ENCODE measurements at regions not wholly inside any gene's neighbourhood (a gene's known extent, or its start where the extent isn't known, plus 50 kb on each side); places are given as distances from the start of the nearest gene placed in this dataset.
"Not testable (repeated sequence)": the region's sequence is repeated elsewhere in the genome, so short reads cannot be mapped to it uniquely, and the experiment has no call there.

DNA sequence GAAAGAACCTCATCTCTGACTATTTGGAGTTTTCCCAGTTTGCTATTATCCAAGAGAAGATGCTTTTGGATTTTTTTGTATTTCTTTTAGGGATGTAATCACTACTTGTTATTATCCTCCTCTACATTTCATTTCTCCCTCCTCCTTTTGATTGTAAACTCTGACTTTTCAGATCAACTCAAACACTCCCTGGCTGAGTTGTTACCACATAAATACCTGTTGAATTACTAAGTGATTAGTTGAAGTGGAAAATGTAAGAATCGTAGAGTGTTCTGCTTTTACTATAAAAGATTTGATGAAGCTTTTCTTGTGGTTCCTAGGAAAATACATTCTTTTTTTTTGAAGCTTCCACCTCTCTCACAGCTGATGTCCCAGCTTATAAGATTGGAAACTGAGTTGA lies 164.1 kb upstream of the C1GALT1 start:
- no peak for DNase-seq (ENCODE audit: low spot score in 2 of 2)
- 88 to 89% methylated on average over 1 of the region's 1 CpG for WGBS, 2 donors
- no peak for TF ChIP-seq POLR2A (IDR thresholded peaks at IDR 0.05)
- TF ChIP-seq, protein P1, sequence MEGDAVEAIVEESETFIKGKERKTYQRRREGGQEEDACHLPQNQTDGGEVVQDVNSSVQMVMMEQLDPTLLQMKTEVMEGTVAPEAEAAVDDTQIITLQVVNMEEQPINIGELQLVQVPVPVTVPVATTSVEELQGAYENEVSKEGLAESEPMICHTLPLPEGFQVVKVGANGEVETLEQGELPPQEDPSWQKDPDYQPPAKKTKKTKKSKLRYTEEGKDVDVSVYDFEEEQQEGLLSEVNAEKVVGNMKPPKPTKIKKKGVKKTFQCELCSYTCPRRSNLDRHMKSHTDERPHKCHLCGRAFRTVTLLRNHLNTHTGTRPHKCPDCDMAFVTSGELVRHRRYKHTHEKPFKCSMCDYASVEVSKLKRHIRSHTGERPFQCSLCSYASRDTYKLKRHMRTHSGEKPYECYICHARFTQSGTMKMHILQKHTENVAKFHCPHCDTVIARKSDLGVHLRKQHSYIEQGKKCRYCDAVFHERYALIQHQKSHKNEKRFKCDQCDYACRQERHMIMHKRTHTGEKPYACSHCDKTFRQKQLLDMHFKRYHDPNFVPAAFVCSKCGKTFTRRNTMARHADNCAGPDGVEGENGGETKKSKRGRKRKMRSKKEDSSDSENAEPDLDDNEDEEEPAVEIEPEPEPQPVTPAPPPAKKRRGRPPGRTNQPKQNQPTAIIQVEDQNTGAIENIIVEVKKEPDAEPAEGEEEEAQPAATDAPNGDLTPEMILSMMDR (IDR thresholded peaks at IDR 0.05) = no peak
- intact Hi-C loops (cut with DNase I; ENCODE audit: low total_unique reads) = no loop called here
- H3K4me3 ChIP-seq (ENCODE audit: low read depth, poor library complexity, severe bottlenecking) = no peak overlapping the region

DNA sequence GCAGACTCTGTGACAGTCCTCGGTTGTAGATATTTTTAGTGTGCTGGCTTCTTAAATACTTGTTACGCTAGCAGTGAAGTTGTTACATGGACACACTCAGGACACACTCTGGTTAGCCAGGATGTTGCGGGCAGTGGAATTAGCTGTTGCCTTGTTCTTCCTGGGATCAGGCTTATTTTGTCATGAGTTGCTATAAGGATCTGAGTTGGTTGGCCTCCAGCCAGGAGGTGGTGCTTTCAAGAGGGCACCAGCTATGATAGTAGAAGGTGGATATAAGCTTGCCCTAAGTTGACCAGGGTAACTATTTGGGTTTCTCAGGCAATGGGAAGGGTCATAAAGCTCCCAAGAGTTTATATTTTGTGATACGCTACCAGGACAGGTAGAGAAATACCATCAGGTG lies 150.1 kb upstream of the C1GALT1 start:
- TF ChIP-seq POLR2A (IDR thresholded peaks at IDR 0.05) = no peak
- TF ChIP-seq, protein P1 (IDR thresholded peaks at IDR 0.05) = no peak
- 93 to 94% methylated on average over 4 of the region's 4 CpGs for WGBS, 2 donors
- intact Hi-C loops (cut with DNase I; ENCODE audit: low total_unique reads) = no loop called here
- no peak for DNase-seq (ENCODE audit: low spot score in 2 of 2)
- no peak overlapping the region for H3K4me3 ChIP-seq (ENCODE audit: low read depth, poor library complexity, severe bottlenecking)

DNA sequence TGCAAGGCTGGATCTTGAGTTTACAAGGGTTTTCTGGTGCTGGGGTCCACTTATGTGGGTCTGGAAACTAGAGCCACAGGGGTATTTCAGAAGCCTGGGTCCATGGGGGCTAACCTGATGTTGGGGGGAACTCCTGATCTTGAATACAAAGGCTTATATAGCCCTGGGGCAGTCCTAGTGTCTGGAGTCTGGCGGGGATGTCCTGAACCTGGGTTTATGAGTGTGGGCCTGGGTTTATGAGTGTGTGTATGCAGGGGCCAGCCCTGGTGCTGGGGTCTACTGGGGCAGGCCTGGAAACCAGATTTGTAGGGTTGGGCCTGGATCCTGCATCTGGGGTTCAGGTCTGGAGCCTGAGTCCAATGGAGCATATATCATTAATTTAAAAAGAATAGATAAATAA lies 146.5 kb upstream of the C1GALT1 start:
- DNase-seq (ENCODE audit: low spot score in 2 of 2) = no peak
- TF ChIP-seq, protein P1 (IDR thresholded peaks at IDR 0.05) = no peak
- TF ChIP-seq POLR2A (IDR thresholded peaks at IDR 0.05) = no peak
- 83 to 94% methylated on average over 1 of the region's 1 CpG for WGBS, 2 donors
- intact Hi-C loops (cut with DNase I; ENCODE audit: low total_unique reads) = no loop called here
- no peak overlapping the region for H3K4me3 ChIP-seq (ENCODE audit: low read depth, poor library complexity, severe bottlenecking)

DNA sequence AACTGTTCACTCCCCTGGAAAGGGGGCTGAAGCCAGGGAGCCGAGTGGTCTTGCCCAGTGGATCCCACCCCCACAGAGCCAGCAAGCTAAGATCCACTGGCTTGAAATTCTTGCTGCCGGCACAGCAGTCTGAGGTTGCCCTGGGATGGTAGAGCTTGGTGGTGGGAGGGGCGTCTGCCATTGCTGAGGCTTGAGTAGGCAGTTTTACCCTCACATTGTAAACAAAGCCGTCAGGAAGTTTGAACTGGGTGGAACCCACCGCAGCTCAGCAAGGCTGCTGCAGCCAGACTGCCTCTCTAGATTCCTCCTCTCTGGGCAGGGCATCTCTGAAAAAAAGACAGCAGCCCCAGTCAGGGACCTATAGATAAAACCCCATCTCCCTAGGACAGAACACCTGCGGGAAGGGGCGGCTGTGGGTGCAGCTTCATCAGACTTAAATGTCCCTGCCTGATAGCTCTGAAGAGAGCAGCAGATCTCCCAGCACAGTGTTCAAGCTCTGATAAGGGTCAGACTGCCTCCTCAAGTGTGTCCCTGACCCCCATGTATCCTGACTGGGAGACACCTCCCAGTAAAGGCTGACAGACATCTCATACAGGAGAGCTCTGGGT lies 140.0 kb upstream of the C1GALT1 start:
- H3K4me3 ChIP-seq (ENCODE audit: low read depth, poor library complexity, severe bottlenecking); DNase-seq (ENCODE audit: low spot score in 2 of 2); intact Hi-C loops (cut with DNase I; ENCODE audit: low total_unique reads): not testable (repeated sequence)
- 85 to 87% methylated on average over 6 to 7 of the region's 7 CpGs for WGBS, 2 donors

DNA sequence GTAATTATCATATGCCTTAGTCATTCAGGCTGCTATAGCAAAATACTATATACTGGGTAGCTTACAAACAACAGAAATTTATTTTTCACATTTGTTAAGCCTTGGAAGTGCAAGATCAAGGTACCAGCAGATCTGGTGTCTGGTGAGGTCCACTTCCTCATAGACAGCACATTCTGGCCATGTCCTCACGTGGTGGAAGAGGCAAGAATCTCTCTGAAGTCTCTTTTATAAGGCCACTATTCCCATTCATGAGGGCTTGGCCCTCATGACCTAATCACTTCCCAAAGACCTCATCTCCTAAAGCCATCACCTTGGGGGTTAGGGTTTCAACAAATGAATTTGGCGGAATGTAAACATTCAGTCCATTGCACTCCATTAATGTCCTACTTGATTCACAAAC lies 137.5 kb upstream of the C1GALT1 start:
- intact Hi-C loops (cut with DNase I; ENCODE audit: low total_unique reads) = no loop called here
- WGBS, 2 donors = 39 to 82% methylated on average over 2 of the region's 2 CpGs
- DNase-seq (ENCODE audit: low spot score in 2 of 2) = no peak

DNA sequence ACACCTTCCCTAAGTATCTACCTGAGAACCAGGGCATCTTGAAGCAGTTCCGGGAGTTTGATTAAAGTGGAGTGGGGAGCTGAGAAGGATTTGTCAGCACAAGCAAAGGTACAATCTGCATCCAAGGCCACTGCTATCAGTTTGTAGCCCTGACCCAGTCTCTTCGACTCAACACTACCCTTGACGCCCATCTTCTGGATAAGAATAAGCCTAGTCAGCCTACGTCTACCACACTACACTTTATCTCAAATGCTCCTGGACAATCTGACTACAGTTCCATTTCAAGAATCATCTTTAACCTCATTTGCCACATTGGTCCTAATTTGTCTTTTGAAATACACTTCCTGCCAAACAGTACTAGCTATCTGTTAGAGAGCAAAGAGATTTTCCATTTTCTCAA lies 134.1 kb upstream of the C1GALT1 start:
- no peak overlapping the region for H3K4me3 ChIP-seq (ENCODE audit: low read depth, poor library complexity, severe bottlenecking)
- intact Hi-C loops (cut with DNase I; ENCODE audit: low total_unique reads) = no loop called here
- WGBS, 2 donors = 80 to 95% methylated on average over 4 of the region's 4 CpGs
- DNase-seq (ENCODE audit: low spot score in 2 of 2) = no peak
- no peak for TF ChIP-seq POLR2A (IDR thresholded peaks at IDR 0.05)
- TF ChIP-seq, protein P1 (IDR thresholded peaks at IDR 0.05) = no peak

More for the DNA sequence above, 137.5 kb upstream of the C1GALT1 start:
- no peak overlapping the region for H3K4me3 ChIP-seq (ENCODE audit: low read depth, poor library complexity, severe bottlenecking)
- no peak for TF ChIP-seq POLR2A (IDR thresholded peaks at IDR 0.05)

DNA sequence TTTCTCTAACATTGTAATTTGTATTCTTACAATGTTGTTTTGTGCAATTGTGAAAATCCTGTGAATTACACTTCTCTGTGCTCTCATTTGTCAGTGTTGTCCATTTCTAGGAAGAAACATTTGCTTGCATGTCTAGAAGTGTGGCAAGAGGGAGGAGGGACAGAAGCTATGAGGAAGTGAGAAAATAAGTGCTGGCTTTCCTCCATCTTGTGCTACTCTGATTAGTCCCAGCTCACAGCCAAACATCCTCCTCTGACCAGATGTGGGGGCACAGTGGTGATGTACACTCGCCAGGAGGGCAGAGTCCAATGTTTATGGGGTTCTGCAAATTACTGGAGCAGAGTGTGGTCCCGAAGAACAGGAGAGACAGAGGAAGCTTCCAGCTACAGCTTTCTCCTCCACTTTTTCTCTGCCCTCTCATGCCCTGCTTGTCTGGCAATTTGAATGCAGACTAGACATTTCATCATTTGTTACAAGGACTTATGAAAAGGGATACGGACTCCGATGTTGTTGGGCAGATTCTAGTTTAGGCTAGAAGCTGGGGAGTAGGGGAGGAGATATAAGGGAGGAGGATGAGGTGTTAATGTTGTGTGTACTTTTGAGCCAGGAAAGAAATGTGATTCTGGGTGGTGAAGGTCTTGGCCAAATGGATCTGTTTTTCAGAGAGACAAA lies 131.0 kb upstream of the C1GALT1 start:
- TF ChIP-seq, protein P1 (IDR thresholded peaks at IDR 0.05) = no peak
- no peak for TF ChIP-seq POLR2A (IDR thresholded peaks at IDR 0.05)
- intact Hi-C loops (cut with DNase I; ENCODE audit: low total_unique reads) = no loop called here
- WGBS, 2 donors = 43 to 47% methylated on average over 4 of the region's 4 CpGs
- peak in 1 of 2 donors; percentile 21 for DNase-seq (ENCODE audit: low spot score in 2 of 2)
- no peak overlapping the region for H3K4me3 ChIP-seq (ENCODE audit: low read depth, poor library complexity, severe bottlenecking)
